OCI-LY7 (cell line): ENCODE measurements at regions not wholly inside any gene's neighbourhood (a gene's known extent, or its start where the extent isn't known, plus 50 kb on each side); places are given as distances from the start of the nearest gene placed in this dataset.

ENCODE experiments used
- BruUV-seq: library from RNA; stranded (reverse); fragments of 400-500 nt; replicated peaks from 2 replicates; lab custom pipeline; 2021; lab: Mats Ljungman, UMichigan
- CTCF ChIA-PET: fragments of 300-600 bp; sonication (Branson Sonifier 250); formaldehyde crosslinking; loops from one replicate; lab custom pipeline; 2022; ENCODE audit warnings: antibody characterized with exemption; ENCODE audit not compliant: unreplicated experiment; lab: Charles Lee
- POLR2A ChIA-PET: fragments of 300-600 bp; sonication (Branson Sonifier 250); formaldehyde crosslinking; loops from one replicate; lab custom pipeline; 2022; ENCODE audit warnings: antibody characterized with exemption; lab: Charles Lee
- DNase-seq: peaks from one replicate; pipeline ENCODE4 v3.0.0-alpha.2; 2015; ENCODE audit warnings: low spot score
- H2AFZ ChIP-seq: fragments of 200-600 bp; sonication (generic), shearing (Covaris generic); 2 replicates; pipeline ENCODE4 v1.6.1; 2014; ENCODE audit warnings: mild to moderate bottlenecking, antibody characterized with exemption, low read length, moderate library complexity
- H3K27ac ChIP-seq: fragments of 200-600 bp; sonication (generic); 2 replicates; pipeline ENCODE4 v1.5.1; 2014; ENCODE audit warnings: mixed run types, low read depth, mild to moderate bottlenecking, moderate library complexity, low read length, inconsistent platforms; ENCODE audit not compliant: poor library complexity, severe bottlenecking
- H3K36me3 ChIP-seq: fragments of 200-600 bp; sonication (generic); 2 replicates; pipeline ENCODE4 v1.6.1; 2014; ENCODE audit warnings: mild to moderate bottlenecking, antibody characterized with exemption, low read length, moderate library complexity, mixed read lengths; ENCODE audit not compliant: insufficient read depth
- H3K4me1 ChIP-seq: fragments of 200-600 bp; sonication (generic); 2 replicates; pipeline ENCODE4 v1.5.1; 2014; ENCODE audit warnings: mild to moderate bottlenecking, low read length; ENCODE audit not compliant: insufficient read depth, poor library complexity, severe bottlenecking
- H3K4me2 ChIP-seq: fragments of 200-600 bp; sonication (generic); 2 replicates; pipeline ENCODE4 v1.6.1; 2014; ENCODE audit warnings: mild to moderate bottlenecking, low read length
- H3K4me3 ChIP-seq: fragments of 200-600 bp; sonication (generic); 2 replicates; pipeline ENCODE4 v1.5.1; 2014; ENCODE audit warnings: mild to moderate bottlenecking, low read depth, low read length; ENCODE audit not compliant: poor library complexity, severe bottlenecking
- H3K79me2 ChIP-seq: fragments of 200-600 bp; sonication (generic); 2 replicates; pipeline ENCODE4 v1.6.1; 2016; ENCODE audit warnings: low read depth, mild to moderate bottlenecking, low read length, moderate library complexity, mixed read lengths; ENCODE audit not compliant: insufficient read depth
- H3K9me2 ChIP-seq: fragments of 200-600 bp; sonication (generic); 2 replicates; pipeline ENCODE4 v1.6.1; 2016; ENCODE audit warnings: mild to moderate bottlenecking, low read length, mixed read lengths; ENCODE audit not compliant: insufficient read depth
- H3K9me3 ChIP-seq: fragments of 200-600 bp; sonication (generic); 2 replicates; pipeline ENCODE4 v1.6.1; 2014; ENCODE audit warnings: mild to moderate bottlenecking, mixed run types, low read length, mixed read lengths
- H4K20me1 ChIP-seq: fragments of 200-600 bp; sonication (generic); 2 replicates; pipeline ENCODE4 v1.6.1; 2014; ENCODE audit warnings: mild to moderate bottlenecking, antibody characterized with exemption, low read length, moderate library complexity, mixed read lengths; ENCODE audit not compliant: insufficient read depth
- CTCF ChIP-seq: fragments of 200-600 bp; sonication (generic); conservative IDR thresholded peaks from 2 replicates; pipeline ENCODE4 v1.5.1; 2014; ENCODE audit warnings: mild to moderate bottlenecking, antibody characterized with exemption, low read length, moderate library complexity, mixed read lengths
- EZH2phosphoT487 ChIP-seq: fragments of 200-600 bp; sonication (generic); IDR thresholded peaks from 2 replicates; pipeline ENCODE4 v1.6.1; 2018; ENCODE audit warnings: low read depth, borderline replicate concordance, mild to moderate bottlenecking, mixed run types, antibody characterized with exemption, low read length, moderate library complexity, mixed read lengths
- intact Hi-C: fragments of 100-400 bp; cut with micrococcal nuclease; formaldehyde crosslinking; loops from one replicate; pipeline ENCODE4 v1.10.0; 2022; ENCODE audit not compliant: unreplicated experiment

GRCh38 chr11:122323754-122324421, 207.9 kb upstream of the BLID start:
- H3K27ac ChIP-seq: no peak overlapping the region
- H2AFZ ChIP-seq: no peak overlapping the region
- H3K79me2 ChIP-seq: no peaks in the 10 kb centered on the region
- CTCF ChIA-PET: no interaction called here
- POLR2A ChIA-PET: interaction anchor here (0.6 kb wide), 1 partner anchor 908 kb away, joined by 3 read pairs; no protein-coding TSS in a partner anchor
- no peaks in the 10 kb centered on the region for H3K9me2 ChIP-seq
- H4K20me1 ChIP-seq: no peaks in the 10 kb centered on the region
- no peak for DNase-seq
- intact Hi-C loops: no loop called here
- no peaks in the 10 kb centered on the region for H3K9me3 ChIP-seq
- no peak overlapping the region for H3K4me3 ChIP-seq
- no peaks in the 10 kb centered on the region for H3K4me1 ChIP-seq
- TF ChIP-seq CTCF (no peak), EZH2phosphoT487 (no peak)
- H3K4me2 ChIP-seq: no peak overlapping the region
- BruUV-seq: no TSS peak
- no peaks in the 10 kb centered on the region for H3K36me3 ChIP-seq

DNA sequence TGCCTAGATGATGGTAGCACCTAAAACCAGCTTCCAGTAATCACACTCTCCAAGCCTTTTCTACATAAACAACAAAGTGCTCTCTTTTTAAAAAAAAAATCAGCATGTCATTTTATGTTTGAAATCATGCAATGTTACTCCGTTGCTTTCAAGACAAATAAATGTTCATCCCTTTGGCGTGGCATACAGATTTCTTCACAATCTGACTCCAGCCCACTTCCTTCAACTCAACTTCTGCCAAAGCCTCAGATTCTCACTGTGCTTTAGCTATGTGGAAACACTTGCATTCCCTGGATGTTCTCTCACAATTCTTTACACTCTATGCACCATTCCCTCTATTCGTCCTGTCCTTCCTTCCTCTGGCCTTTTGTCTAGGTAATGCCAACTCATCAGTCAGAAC, 206.3 kb upstream of the BLID start:
- CTCF ChIA-PET: no interaction called here
- DNase-seq: no peak
- Histone ChIP-seq H3K4me3 (no peak overlapping the region), H3K79me2 (no peaks in the 10 kb centered on the region), H3K36me3 (no peaks in the 10 kb centered on the region), H3K9me2 (no peaks in the 10 kb centered on the region), H4K20me1 (no peaks in the 10 kb centered on the region), H3K9me3 (no peaks in the 10 kb centered on the region), H3K4me1 (no peaks in the 10 kb centered on the region), H2AFZ (no peak overlapping the region), H3K27ac (no peak overlapping the region), H3K4me2 (no peak overlapping the region)
- TF ChIP-seq CTCF: no peak
- no peak for TF ChIP-seq EZH2phosphoT487
- POLR2A ChIA-PET: no interaction called here
- intact Hi-C loops: no loop called here
- BruUV-seq: no TSS peak

GRCh38 chr11:122320671-122321070, 204.7 kb upstream of the BLID start:
- H3K9me3 ChIP-seq: no peaks in the 10 kb centered on the region
- TF ChIP-seq CTCF (no peak), EZH2phosphoT487 (no peak)
- no peak overlapping the region for H3K4me2 ChIP-seq
- H3K36me3 ChIP-seq: no peaks in the 10 kb centered on the region
- ChIA-PET CTCF (no interaction called here), POLR2A (no interaction called here)
- no peak overlapping the region for H3K4me3 ChIP-seq
- no peak overlapping the region for H2AFZ ChIP-seq
- no peaks in the 10 kb centered on the region for H3K79me2 ChIP-seq
- no peaks in the 10 kb centered on the region for H4K20me1 ChIP-seq
- H3K27ac ChIP-seq: no peak overlapping the region
- no peak for DNase-seq
- H3K9me2 ChIP-seq: no peaks in the 10 kb centered on the region
- intact Hi-C loops: no loop called here
- BruUV-seq: no TSS peak
- no peaks in the 10 kb centered on the region for H3K4me1 ChIP-seq
